Osteoblast (primary cell): ENCODE measurements at regions not wholly inside any gene's neighbourhood (a gene's known extent, or its start where the extent isn't known, plus 50 kb on each side); places are given as distances from the start of the nearest gene placed in this dataset.

ENCODE experiments used
- DNase-seq: peaks from one replicate; pipeline ENCODE4 v3.0.0; 2011; ENCODE audit warnings: low spot score, mixed read lengths; ENCODE audit not compliant: insufficient read length; ENCODE audit errors: missing footprints
- H2AFZ ChIP-seq: 2 replicates; pipeline ENCODE4 v1.6.0; 2011; ENCODE audit warnings: mild to moderate bottlenecking, low read length
- H3K27ac ChIP-seq: 2 replicates; pipeline ENCODE4 v1.5.1; 2011; ENCODE audit warnings: mild to moderate bottlenecking, low read depth, low read length, moderate library complexity
- H3K27me3 ChIP-seq: 2 replicates; pipeline ENCODE4 v1.6.0; 2012; ENCODE audit warnings: mild to moderate bottlenecking, control low read depth, inconsistent platforms, low read length, moderate library complexity; ENCODE audit not compliant: insufficient read depth
- H3K36me3 ChIP-seq: 2 replicates; pipeline ENCODE4 v1.5.1; 2011; ENCODE audit warnings: mild to moderate bottlenecking, low read length, control low read depth, moderate library complexity; ENCODE audit not compliant: insufficient read depth
- H3K4me1 ChIP-seq: 2 replicates; pipeline ENCODE4 v1.5.1; 2011; ENCODE audit warnings: mild to moderate bottlenecking, low read length, control low read depth, moderate library complexity; ENCODE audit not compliant: insufficient read depth
- H3K4me2 ChIP-seq: 2 replicates; pipeline ENCODE4 v1.6.0; 2011; ENCODE audit warnings: mild to moderate bottlenecking, low read length; ENCODE audit not compliant: insufficient read depth
- H3K4me3 ChIP-seq: fragments of 200-600 bp; sonication (generic); 3 replicates; pipeline ENCODE4 v1.5.1; 2012; ENCODE audit warnings: mild to moderate bottlenecking, low read length, inconsistent platforms; ENCODE audit not compliant: insufficient read depth
- H3K79me2 ChIP-seq: 2 replicates; pipeline ENCODE4 v1.6.0; 2012; ENCODE audit warnings: mild to moderate bottlenecking, low read length, control low read depth, inconsistent platforms; ENCODE audit not compliant: insufficient read depth
- H3K9me3 ChIP-seq: 2 replicates; pipeline ENCODE4 v1.5.1; 2011; ENCODE audit warnings: low read depth, low read length, control low read depth
- H4K20me1 ChIP-seq: 2 replicates; pipeline ENCODE4 v1.6.0; 2012; ENCODE audit warnings: mild to moderate bottlenecking, low read length, control low read depth; ENCODE audit not compliant: insufficient read depth
- CTCF ChIP-seq: IDR thresholded peaks from 2 replicates; pipeline ENCODE4 v1.5.1; 2011; ENCODE audit warnings: mild to moderate bottlenecking, low read depth, low read length, moderate library complexity; ENCODE audit errors: extremely low read depth

GRCh38 chr11:35876786-35877185 lies 67.1 kb upstream of the LDLRAD3 start:
- Histone ChIP-seq H4K20me1 (no peaks in the 10 kb centered on the region), H3K36me3 (no peaks in the 10 kb centered on the region), H3K27ac (no peak overlapping the region), H3K4me1 (no peaks in the 10 kb centered on the region), H3K4me2 (no peak overlapping the region), H3K79me2 (no peaks in the 10 kb centered on the region), H2AFZ (no peak overlapping the region), H3K9me3 (no peaks in the 10 kb centered on the region), H3K27me3 (peaks cover 23% of the 10 kb centered on the region), H3K4me3 (no peak overlapping the region)
- no peak for DNase-seq
- no peak for TF ChIP-seq CTCF

GRCh38 chr11:35878741-35879140 lies 65.1 kb upstream of the LDLRAD3 start:
- H3K27me3 ChIP-seq = peaks cover 29% of the 10 kb centered on the region
- H4K20me1 ChIP-seq = no peaks in the 10 kb centered on the region

GRCh38 chr11:35879361-35879760 lies 64.5 kb upstream of the LDLRAD3 start:
- no peaks in the 10 kb centered on the region for H3K4me1 ChIP-seq
- H2AFZ ChIP-seq = no peak overlapping the region
- H3K36me3 ChIP-seq = no peaks in the 10 kb centered on the region
- no peaks in the 10 kb centered on the region for H4K20me1 ChIP-seq
- no peaks in the 10 kb centered on the region for H3K79me2 ChIP-seq
- peaks cover 29% of the 10 kb centered on the region for H3K27me3 ChIP-seq
- DNase-seq = no peak
- no peak overlapping the region for H3K4me2 ChIP-seq
- H3K9me3 ChIP-seq = no peaks in the 10 kb centered on the region
- no peak for TF ChIP-seq CTCF
- H3K4me3 ChIP-seq = no peak overlapping the region
- no peak overlapping the region for H3K27ac ChIP-seq

More at GRCh38 chr11:35878741-35879140, 65.1 kb upstream of the LDLRAD3 start:
- H3K4me1 ChIP-seq = no peaks in the 10 kb centered on the region
- no peak for TF ChIP-seq CTCF
- H3K4me3 ChIP-seq = no peak overlapping the region
- H2AFZ ChIP-seq = no peak overlapping the region
- no peak overlapping the region for H3K4me2 ChIP-seq
- no peak overlapping the region for H3K27ac ChIP-seq
- H3K36me3 ChIP-seq = no peaks in the 10 kb centered on the region
- H3K79me2 ChIP-seq = no peaks in the 10 kb centered on the region
- no peak for DNase-seq
- no peaks in the 10 kb centered on the region for H3K9me3 ChIP-seq

GRCh38 chr11:35886759-35887158 lies 57.1 kb upstream of the LDLRAD3 start:
- Histone ChIP-seq H3K4me2 (no peak overlapping the region), H3K79me2 (no peaks in the 10 kb centered on the region), H3K27me3 (peaks cover 19% of the 10 kb centered on the region), H2AFZ (no peak overlapping the region), H3K4me1 (no peaks in the 10 kb centered on the region), H3K9me3 (no peaks in the 10 kb centered on the region), H4K20me1 (no peaks in the 10 kb centered on the region), H3K4me3 (no peak overlapping the region), H3K27ac (no peak overlapping the region), H3K36me3 (no peaks in the 10 kb centered on the region)
- DNase-seq = no peak
- no peak for TF ChIP-seq CTCF
